ENCODE measurements at regions not wholly inside any gene's neighbourhood (a gene's known extent, or its start where the extent isn't known, plus 50 kb on each side); places are given as distances from the start of the nearest gene placed in this dataset.

DNA sequence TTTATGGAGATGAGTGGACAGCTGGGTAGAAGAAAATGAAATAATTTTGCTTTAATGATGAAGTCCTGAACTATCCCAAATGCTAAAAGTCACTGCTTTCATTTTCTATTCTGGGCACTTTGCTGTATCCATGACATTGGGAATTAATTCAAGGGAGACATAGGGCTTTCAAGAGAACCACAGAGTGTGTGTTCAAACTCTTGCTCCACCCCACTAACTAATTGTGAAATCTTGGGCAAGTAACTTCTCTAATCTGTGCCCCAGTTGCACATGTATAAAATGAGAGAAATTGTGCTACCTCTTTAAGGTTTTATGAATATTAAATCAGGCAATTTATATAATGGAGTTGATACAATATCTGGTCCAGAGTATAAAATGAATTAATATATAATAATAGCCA is 1422.0 kb downstream of the ADGRL3 start:
- H3K4me1 ChIP-seq (ENCODE audit: control insufficient read depth, insufficient read depth, low read length) = no peaks in the 10 kb centered on the region
- H3K4me3 ChIP-seq (ENCODE audit: low read length) = no peak overlapping the region
- Mint-ChIP-seq H3K27ac (no peak overlapping the region), H3K4me1 (no peaks in the 10 kb centered on the region), H3K4me3 (no peak overlapping the region), H3K27me3 (ENCODE audit: insufficient read depth) (no peaks in the 10 kb centered on the region), H3K9me3 (no peaks in the 10 kb centered on the region), H3K36me3 (ENCODE audit: low read depth) (no peaks in the 10 kb centered on the region)
- H3K27ac ChIP-seq (ENCODE audit: low read depth, low read length) = no peak overlapping the region
- TF ChIP-seq, protein P1, sequence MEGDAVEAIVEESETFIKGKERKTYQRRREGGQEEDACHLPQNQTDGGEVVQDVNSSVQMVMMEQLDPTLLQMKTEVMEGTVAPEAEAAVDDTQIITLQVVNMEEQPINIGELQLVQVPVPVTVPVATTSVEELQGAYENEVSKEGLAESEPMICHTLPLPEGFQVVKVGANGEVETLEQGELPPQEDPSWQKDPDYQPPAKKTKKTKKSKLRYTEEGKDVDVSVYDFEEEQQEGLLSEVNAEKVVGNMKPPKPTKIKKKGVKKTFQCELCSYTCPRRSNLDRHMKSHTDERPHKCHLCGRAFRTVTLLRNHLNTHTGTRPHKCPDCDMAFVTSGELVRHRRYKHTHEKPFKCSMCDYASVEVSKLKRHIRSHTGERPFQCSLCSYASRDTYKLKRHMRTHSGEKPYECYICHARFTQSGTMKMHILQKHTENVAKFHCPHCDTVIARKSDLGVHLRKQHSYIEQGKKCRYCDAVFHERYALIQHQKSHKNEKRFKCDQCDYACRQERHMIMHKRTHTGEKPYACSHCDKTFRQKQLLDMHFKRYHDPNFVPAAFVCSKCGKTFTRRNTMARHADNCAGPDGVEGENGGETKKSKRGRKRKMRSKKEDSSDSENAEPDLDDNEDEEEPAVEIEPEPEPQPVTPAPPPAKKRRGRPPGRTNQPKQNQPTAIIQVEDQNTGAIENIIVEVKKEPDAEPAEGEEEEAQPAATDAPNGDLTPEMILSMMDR (conservative IDR thresholded peaks at IDR 0.05) = no peak
- no peaks in the 10 kb centered on the region for H3K36me3 ChIP-seq (ENCODE audit: control insufficient read depth, insufficient read depth, low read length)
- no peak overlapping the region for H3K9ac ChIP-seq (ENCODE audit: extremely low read depth, low read length, poor library complexity, severe bottlenecking)
- no peaks in the 10 kb centered on the region for H3K9me3 ChIP-seq (ENCODE audit: control insufficient read depth, low read length)
- no peak for DNase-seq
- H3K27me3 ChIP-seq (ENCODE audit: control insufficient read depth, insufficient read depth, low read length, poor library complexity, severe bottlenecking) = no peaks in the 10 kb centered on the region

DNA sequence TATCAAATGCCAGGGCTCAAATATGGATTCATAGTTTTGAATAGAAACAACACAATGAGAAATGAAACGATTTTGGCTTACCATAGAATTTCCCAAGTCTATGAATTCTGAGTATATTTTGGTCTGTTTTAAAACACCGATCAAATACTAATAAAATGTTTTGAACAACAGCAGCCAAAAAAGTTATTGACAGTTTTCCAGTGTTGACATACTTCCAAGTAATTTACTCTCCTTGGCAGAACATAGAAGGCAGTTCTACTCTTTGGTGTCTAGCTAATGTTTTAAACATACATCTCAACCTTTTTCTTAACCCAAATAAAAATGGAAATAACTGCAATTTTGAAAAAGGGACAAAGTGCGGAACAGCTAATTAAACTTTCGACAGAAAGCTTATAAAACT is 1419.8 kb downstream of the ADGRL3 start:
- Histone ChIP-seq H3K4me3 (ENCODE audit: low read length) (no peak overlapping the region), H3K9me3 (ENCODE audit: control insufficient read depth, low read length) (no peaks in the 10 kb centered on the region), H3K27me3 (ENCODE audit: control insufficient read depth, insufficient read depth, low read length, poor library complexity, severe bottlenecking) (no peaks in the 10 kb centered on the region), H3K4me1 (ENCODE audit: control insufficient read depth, insufficient read depth, low read length) (no peaks in the 10 kb centered on the region), H3K36me3 (ENCODE audit: control insufficient read depth, insufficient read depth, low read length) (no peaks in the 10 kb centered on the region), H3K9ac (ENCODE audit: extremely low read depth, low read length, poor library complexity, severe bottlenecking) (no peak overlapping the region), H3K27ac (ENCODE audit: low read depth, low read length) (no peak overlapping the region)
- Mint-ChIP-seq H3K4me3 (no peak overlapping the region), H3K27ac (no peak overlapping the region), H3K27me3 (ENCODE audit: insufficient read depth) (no peaks in the 10 kb centered on the region), H3K9me3 (no peaks in the 10 kb centered on the region), H3K4me1 (no peaks in the 10 kb centered on the region), H3K36me3 (ENCODE audit: low read depth) (no peaks in the 10 kb centered on the region)
- no peak for DNase-seq
- 91 to 100% methylated on average over 1 to 4 of the region's 4 CpGs for WGBS, 2 experiments (ENCODE audit: insufficient coverage in 1 of 2, insufficient read length in 1 of 2)
- TF ChIP-seq, protein P1 (conservative IDR thresholded peaks at IDR 0.05) = no peak

DNA sequence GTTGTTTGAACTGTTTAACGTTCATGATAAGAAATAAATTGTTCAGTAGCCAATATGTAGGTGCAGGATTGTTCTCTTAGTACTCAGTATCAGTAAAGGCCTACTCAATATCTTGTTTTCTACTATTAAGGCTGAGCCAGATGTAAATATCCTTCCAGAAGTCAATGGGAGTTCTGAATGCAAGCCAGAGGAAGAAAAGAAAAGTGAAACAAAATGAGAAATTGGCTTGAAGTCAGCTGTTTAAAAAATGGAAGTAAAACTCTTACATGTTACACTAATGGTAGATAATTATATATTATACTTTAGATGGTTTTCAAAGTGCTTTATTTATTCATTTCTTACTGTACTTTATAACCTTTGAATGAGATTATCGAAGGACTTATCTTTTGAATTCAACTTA is 1417.9 kb downstream of the ADGRL3 start:
- no peaks in the 10 kb centered on the region for H3K27me3 ChIP-seq (ENCODE audit: control insufficient read depth, insufficient read depth, low read length, poor library complexity, severe bottlenecking)
- H3K4me1 ChIP-seq (ENCODE audit: control insufficient read depth, insufficient read depth, low read length) = no peaks in the 10 kb centered on the region
- no peaks in the 10 kb centered on the region for H3K9me3 Mint-ChIP-seq
- no peak for DNase-seq
- no peak overlapping the region for H3K4me3 ChIP-seq (ENCODE audit: low read length)
- no peak overlapping the region for H3K27ac ChIP-seq (ENCODE audit: low read depth, low read length)
- no peaks in the 10 kb centered on the region for H3K36me3 Mint-ChIP-seq (ENCODE audit: low read depth)
- no peak overlapping the region for H3K9ac ChIP-seq (ENCODE audit: extremely low read depth, low read length, poor library complexity, severe bottlenecking)
- TF ChIP-seq, protein P1 (conservative IDR thresholded peaks at IDR 0.05) = no peak
- H3K4me1 Mint-ChIP-seq = no peaks in the 10 kb centered on the region
- no peaks in the 10 kb centered on the region for H3K27me3 Mint-ChIP-seq (ENCODE audit: insufficient read depth)
- H3K36me3 ChIP-seq (ENCODE audit: control insufficient read depth, insufficient read depth, low read length) = no peaks in the 10 kb centered on the region
- no peaks in the 10 kb centered on the region for H3K9me3 ChIP-seq (ENCODE audit: control insufficient read depth, low read length)
- WGBS, 2 experiments (ENCODE audit: insufficient coverage in 1 of 2, insufficient read length in 1 of 2) = 100% methylated on average over 1 of the region's 2 CpGs; no CpG with 5 or more reads in 1 of the 2 experiments
- H3K4me3 Mint-ChIP-seq = no peak overlapping the region
- H3K27ac Mint-ChIP-seq = no peak overlapping the region
